Nephron progenitor cell (in vitro differentiated cells): ENCODE measurements at regions not wholly inside any gene's neighbourhood (a gene's known extent, or its start where the extent isn't known, plus 50 kb on each side); places are given as distances from the start of the nearest gene placed in this dataset.

Experiments
- DNase-seq: peaks from one replicate; pipeline ENCODE4 v3.0.0; 2021
- H3K27ac Mint-ChIP-seq: 2 replicates; pipeline ENCODE4 v1.8.0; 2021; ENCODE audit warnings: mild to moderate bottlenecking, moderate library complexity, mixed read lengths
- H3K27me3 Mint-ChIP-seq: 2 replicates; pipeline ENCODE4 v1.8.0; 2021; ENCODE audit warnings: mild to moderate bottlenecking, low read depth, mixed read lengths; ENCODE audit not compliant: poor library complexity
- H3K36me3 Mint-ChIP-seq: 2 replicates; pipeline ENCODE4 v1.8.0; 2021; ENCODE audit warnings: low read depth, mixed read lengths
- H3K4me1 Mint-ChIP-seq: 2 replicates; pipeline ENCODE4 v1.8.0; 2021; ENCODE audit warnings: mixed read lengths
- H3K4me3 Mint-ChIP-seq: 2 replicates; pipeline ENCODE4 v1.8.0; 2021; ENCODE audit warnings: mild to moderate bottlenecking, moderate library complexity, mixed read lengths
- H3K9me3 Mint-ChIP-seq: 2 replicates; pipeline ENCODE4 v1.8.0; 2021; ENCODE audit warnings: mild to moderate bottlenecking, moderate library complexity, mixed read lengths
- CTCF ChIP-seq: fragments of 200-600 bp; sonication (generic); IDR thresholded peaks from 2 replicates; pipeline ENCODE4 v1.5.0; 2021; ENCODE audit warnings: antibody characterized with exemption

GRCh38 chr9:106277966-106278365 lies 583.6 kb downstream of the TMEM38B start:
- no peak for TF ChIP-seq CTCF
- peaks cover 4% of the 10 kb centered on the region for H3K4me1 Mint-ChIP-seq
- no peaks in the 10 kb centered on the region for H3K27me3 Mint-ChIP-seq
- no peak for DNase-seq
- no peak overlapping the region for H3K4me3 Mint-ChIP-seq
- H3K9me3 Mint-ChIP-seq, result peaks cover 13% of the 10 kb centered on the region
- peak overlapping the region; percentile 84 for H3K27ac Mint-ChIP-seq
- no peaks in the 10 kb centered on the region for H3K36me3 Mint-ChIP-seq

GRCh38 chr9:106283769-106284168 lies 579.2 kb upstream of the ZNF462 start:
- H3K9me3 Mint-ChIP-seq, result peaks cover 13% of the 10 kb centered on the region

GRCh38 chr9:106284296-106284695 lies 578.7 kb upstream of the ZNF462 start:
- TF ChIP-seq CTCF, result peak; percentile 29
- no peaks in the 10 kb centered on the region for H3K27me3 Mint-ChIP-seq
- H3K4me1 Mint-ChIP-seq, result peaks cover 38% of the 10 kb centered on the region
- no peak for DNase-seq
- H3K36me3 Mint-ChIP-seq, result no peaks in the 10 kb centered on the region
- no peak overlapping the region for H3K4me3 Mint-ChIP-seq
- no peak overlapping the region for H3K27ac Mint-ChIP-seq
- peaks cover 13% of the 10 kb centered on the region for H3K9me3 Mint-ChIP-seq

More at GRCh38 chr9:106283769-106284168, 579.2 kb upstream of the ZNF462 start:
- Mint-ChIP-seq H3K36me3 (no peaks in the 10 kb centered on the region), H3K27me3 (no peaks in the 10 kb centered on the region), H3K4me1 (peaks cover 39% of the 10 kb centered on the region), H3K27ac (no peak overlapping the region), H3K4me3 (no peak overlapping the region)
- no peak for TF ChIP-seq CTCF
- DNase-seq, result no peak

- Mint-ChIP-seq H3K27ac (no peak overlapping the region), H3K9me3 (no peaks in the 10 kb centered on the region), H3K27me3 (no peaks in the 10 kb centered on the region), H3K36me3 (no peaks in the 10 kb centered on the region), H3K4me3 (no peak overlapping the region), H3K4me1 (peaks cover 34% of the 10 kb centered on the region)
- peak; percentile 43 for TF ChIP-seq CTCF
- peak; percentile 26 for DNase-seq
Measured at GRCh38 chr9:106286249-106286648, 576.7 kb upstream of the ZNF462 start.

- no peaks in the 10 kb centered on the region for H3K36me3 Mint-ChIP-seq
- H3K4me1 Mint-ChIP-seq, result peaks cover 34% of the 10 kb centered on the region
- H3K27me3 Mint-ChIP-seq, result no peaks in the 10 kb centered on the region
- no peaks in the 10 kb centered on the region for H3K9me3 Mint-ChIP-seq
- DNase-seq, result peak; percentile 6
- no peak overlapping the region for H3K4me3 Mint-ChIP-seq
- H3K27ac Mint-ChIP-seq, result peak overlapping the region; percentile 77
- TF ChIP-seq CTCF, result no peak
Measured at GRCh38 chr9:106287091-106287631, 575.8 kb upstream of the ZNF462 start.

- H3K4me3 Mint-ChIP-seq, result no peak overlapping the region
Measured at GRCh38 chr9:106287731-106288130, 575.2 kb upstream of the ZNF462 start.

More at GRCh38 chr9:106287731-106288130, 575.2 kb upstream of the ZNF462 start:
- no peak for TF ChIP-seq CTCF
- H3K36me3 Mint-ChIP-seq, result no peaks in the 10 kb centered on the region
- peaks cover 34% of the 10 kb centered on the region for H3K4me1 Mint-ChIP-seq
- no peak for DNase-seq
- H3K27me3 Mint-ChIP-seq, result no peaks in the 10 kb centered on the region
- H3K27ac Mint-ChIP-seq, result peak overlapping the region; percentile 26
- no peaks in the 10 kb centered on the region for H3K9me3 Mint-ChIP-seq
